K562 (cell line): ENCODE measurements at regions not wholly inside any gene's neighbourhood (a gene's known extent, or its start where the extent isn't known, plus 50 kb on each side); places are given as distances from the start of the nearest gene placed in this dataset.

Experiments
- ATAC-seq: fragments of 200-7000 bp; cut with Tn5 transposase; 3 replicates; pipeline ENCODE4 v1.9.1; 2020; ENCODE audit warnings: moderate library complexity
- BruUV-seq: library from RNA; stranded (reverse); fragments of 400-500 nt; replicated peaks from 2 replicates; lab custom pipeline; 2021; lab: Mats Ljungman, UMichigan
- CTCF ChIA-PET: fragments of 300-600 bp; formaldehyde crosslinking; extraction: SDS; loops from one replicate; lab custom pipeline; 2021; ENCODE audit warnings: low intra/inter-chr PET ratio; lab: Yijun Ruan, JAX
- POLR2A ChIA-PET: fragments of 300-600, 350-650 bp; sonication (Branson Sonifier 250); formaldehyde crosslinking; extraction: SDS; loops from one replicate; lab custom pipeline; 2021; ENCODE audit warnings: antibody characterized with exemption, inconsistent platforms; lab: Yijun Ruan, JAX
- DNase-seq, 4 experiments: peaks; one replicate each; pipeline versions ENCODE4 v3.0.0 to v3.0.0-alpha.2; 2011 to 2018; ENCODE audit warnings: low spot score in 3 of 4, mixed read lengths in 3 of 4; ENCODE audit errors: extremely low read depth in 1 of 4
- FAIRE-seq: peaks from 2 replicates; lab custom pipeline; 2011; peaks lifted over from hg19 to GRCh38; lab: Jason Lieb, UNC
- H2AFZ ChIP-seq: 2 replicates; pipeline ENCODE4 v1.6.0; 2011; ENCODE audit warnings: low read depth, low read length, control low read depth, inconsistent platforms
- H3K27ac ChIP-seq: fragments of 200-600 bp; 3 replicates; pipeline ENCODE4 v1.8.0; 2011; ENCODE audit warnings: low read depth, mild to moderate bottlenecking, control low read depth, inconsistent platforms, low read length, moderate library complexity, mixed read lengths; ENCODE audit errors: extremely low read depth
- H3K27me3 ChIP-seq, 2 experiments: fragments of 300-600 bp in 1 of 2; 2 replicates in 1 of 2; 3 replicates in 1 of 2; pipeline versions ENCODE4 v1.6.0 to v1.8.0; 2011; ENCODE audit warnings: inconsistent platforms in 2 of 2, low read length in 2 of 2, mild to moderate bottlenecking in 1 of 2, mixed read lengths in 1 of 2, moderate library complexity in 1 of 2; ENCODE audit not compliant: control insufficient read depth in 2 of 2, insufficient read depth in 2 of 2
- H3K36me3 ChIP-seq: fragments of 300-600 bp; 3 replicates; pipeline ENCODE4 v1.8.0; 2011; ENCODE audit warnings: mild to moderate bottlenecking, low read length, inconsistent platforms; ENCODE audit not compliant: control insufficient read depth, insufficient read depth
- H3K4me1 ChIP-seq, 2 experiments: fragments of 200-600 bp in 1 of 2; replicated peaks in 1 of 2; 2 replicates in 1 of 2; 3 replicates in 1 of 2; pipeline versions ENCODE4 v1.5.1 to v1.8.0; 2011; ENCODE audit warnings: inconsistent platforms in 2 of 2, low read length in 2 of 2, mild to moderate bottlenecking in 1 of 2, mixed read lengths in 1 of 2, moderate library complexity in 1 of 2; ENCODE audit not compliant: control insufficient read depth in 2 of 2, insufficient read depth in 2 of 2
- H3K4me2 ChIP-seq: 2 replicates; pipeline ENCODE4 v1.6.1; 2011; ENCODE audit warnings: low read length, control low read depth, inconsistent platforms, mixed read lengths; ENCODE audit not compliant: insufficient read depth
- H3K4me3 ChIP-seq: fragments of 200-600 bp; sonication (generic), shearing (Covaris generic); 2 replicates; pipeline ENCODE4 v1.5.1; 2016; ENCODE audit warnings: control low read depth, inconsistent platforms
- H3K79me2 ChIP-seq: fragments of 200-600 bp; 3 replicates; pipeline ENCODE4 v1.8.0; 2011; ENCODE audit warnings: low read length, inconsistent platforms; ENCODE audit not compliant: control insufficient read depth, insufficient read depth
- H3K9ac ChIP-seq, 2 experiments: 2 replicates each; pipeline versions ENCODE4 v1.6.0 to v1.6.1; 2011; ENCODE audit warnings: low read depth in 2 of 2, low read length in 2 of 2, control low read depth in 1 of 2, inconsistent platforms in 1 of 2, mild to moderate bottlenecking in 1 of 2, mixed read lengths in 1 of 2; ENCODE audit not compliant: insufficient read depth in 1 of 2
- H3K9me1 ChIP-seq: one replicate; pipeline ENCODE4 v1.6.0; 2011; ENCODE audit warnings: inconsistent platforms, mild to moderate bottlenecking, low read length, moderate library complexity; ENCODE audit not compliant: control insufficient read depth, insufficient read depth
- H3K9me3 ChIP-seq: replicated peaks from 2 replicates; pipeline ENCODE4 v1.5.1; 2011; ENCODE audit warnings: low read depth, low read length, inconsistent platforms; ENCODE audit not compliant: control insufficient read depth, insufficient read depth
- H4K20me1 ChIP-seq: replicated peaks from 2 replicates; pipeline ENCODE4 v1.6.1; 2011; ENCODE audit warnings: low read length, inconsistent platforms, mixed read lengths; ENCODE audit not compliant: control insufficient read depth, insufficient read depth
- DIDO1 ChIP-seq: fragments of 450-650 bp; IDR thresholded peaks from 2 replicates; pipeline ENCODE4 v1.6.1; 2016; ENCODE audit warnings: low read depth, missing biosample characterization, missing genetic modification characterization
- E2F6 ChIP-seq, 2 experiments: IDR thresholded peaks; 2 replicates each; pipeline ENCODE4 v1.6.1; 2011; ENCODE audit warnings: borderline replicate concordance in 1 of 2, control low read depth in 1 of 2, low read depth in 1 of 2, low read length in 1 of 2, mild to moderate bottlenecking in 1 of 2, mixed read lengths in 1 of 2, moderate library complexity in 1 of 2; ENCODE audit not compliant: insufficient read depth in 1 of 2, insufficient read length in 1 of 2, poor library complexity in 1 of 2, severe bottlenecking in 1 of 2; ENCODE audit errors: extremely low read depth in 1 of 2
- MYNN ChIP-seq, 2 experiments: sonication (generic); formaldehyde crosslinking in 1 of 2; IDR thresholded peaks; 2 replicates each; pipeline versions ENCODE4 v1.5.0 to v1.6.1; 2016 to 2020; ENCODE audit warnings: antibody characterized with exemption in 1 of 2, missing genetic modification reagents in 1 of 2
- SLC30A9 ChIP-seq: fragments of 250-450 bp; sonication (Bioruptor Pico); IDR thresholded peaks from 2 replicates; pipeline ENCODE4 v1.8.0; 2022; ENCODE audit warnings: mild to moderate bottlenecking, moderate library complexity
- ZNF311 ChIP-seq: fragments of 250-450 bp; sonication (Bioruptor Pico); IDR thresholded peaks from 2 replicates; pipeline ENCODE4 v1.4.0; 2020; ENCODE audit warnings: mild to moderate bottlenecking, moderate library complexity
- ZNF551 ChIP-seq: fragments of 250-450 bp; sonication (Bioruptor Pico); IDR thresholded peaks from 2 replicates; pipeline ENCODE4 v1.5.0; 2021; ENCODE audit warnings: mild to moderate bottlenecking, moderate library complexity
- WGBS: fragments of 100-300 bp; shearing (Covaris generic); methylation state at CpG from one replicate; pipeline ENCODE4 v1.1.6; 2016; ENCODE audit warnings: low coverage, mixed read lengths; ENCODE audit not compliant: insufficient coverage; ENCODE audit errors: missing lambda C conversion rate; 5-methylcytosine and 5-hydroxymethylcytosine counted together
- in situ Hi-C: fragments of 300-500 bp; cut with MboI; formaldehyde crosslinking; loops from 4 replicates; pipeline ENCODE4 v1.15.0; 2018; ENCODE audit warnings: inconsistent platforms, mixed read lengths
- intact Hi-C: fragments of 100-400 bp; cut with micrococcal nuclease; formaldehyde crosslinking; loops from 2 replicates; pipeline ENCODE4 v1.14.2; 2022

GRCh38 chr2:204138206-204138605, 201.6 kb downstream of the ICOS start:
- Histone ChIP-seq H3K79me2 (no peaks in the 10 kb centered on the region), H3K9me3 (no peaks in the 10 kb centered on the region), H3K36me3 (no peaks in the 10 kb centered on the region), H3K27ac (no peak overlapping the region), H3K4me2 (no peak overlapping the region), H3K9ac (no peak overlapping the region), H2AFZ (no peak overlapping the region), H4K20me1 (no peaks in the 10 kb centered on the region), H3K9me1 (no peaks in the 10 kb centered on the region), H3K4me3 (no peak overlapping the region), H3K27me3 (no peaks in the 10 kb centered on the region), H3K4me1 (no peaks in the 10 kb centered on the region)
- DNase-seq (no peak), ATAC-seq (no peak), FAIRE-seq (no peak)
- intact Hi-C loops = no loop called here
- no peak for TF ChIP-seq SLC30A9 (CRISPR knock-in tag)
- in situ Hi-C loops = no loop called here
- ChIA-PET CTCF (no interaction called here), POLR2A (no interaction called here)
- 0% methylated on average over 2 of the region's 2 CpGs for WGBS
- BruUV-seq = no TSS peak

- no peak for ATAC-seq
- Histone ChIP-seq H3K9ac (no peak overlapping the region), H3K36me3 (no peaks in the 10 kb centered on the region), H3K27ac (no peak overlapping the region), H3K4me3 (no peak overlapping the region), H3K9me1 (no peaks in the 10 kb centered on the region), H2AFZ (no peak overlapping the region), H3K27me3 (no peaks in the 10 kb centered on the region), H3K79me2 (no peaks in the 10 kb centered on the region), H3K4me2 (no peak overlapping the region), H3K9me3 (no peaks in the 10 kb centered on the region), H4K20me1 (no peaks in the 10 kb centered on the region), H3K4me1 (no peaks in the 10 kb centered on the region)
- TF ChIP-seq E2F6 (IDR thresholded peaks at IDR 0.05; ENCODE audit: borderline replicate concordance in 1 of 2, extremely low read depth in 1 of 2, insufficient read depth in 1 of 2, insufficient read length in 1 of 2, low read depth in 1 of 2, low read length in 1 of 2, poor library complexity in 1 of 2, severe bottlenecking in 1 of 2) = no peak
- no peak for TF ChIP-seq DIDO1 (tag)
- no peak for TF ChIP-seq ZNF551 (CRISPR knock-in tag)
- no peak for TF ChIP-seq ZNF311 (CRISPR knock-in tag)
- TF ChIP-seq MYNN (IDR thresholded peaks at IDR 0.05) = no peak
- TF ChIP-seq MYNN (CRISPR knock-in tag; IDR thresholded peaks at IDR 0.05) = no peak
- BruUV-seq = no TSS peak
- intact Hi-C loops = no loop called here
- CTCF ChIA-PET = no interaction called here
- 0% methylated on average over 3 of the region's 3 CpGs for WGBS
- in situ Hi-C loops = no loop called here
- DNase-seq = no peak
- no peak for FAIRE-seq
- POLR2A ChIA-PET = interaction anchor here (0.5 kb wide), 1 partner anchor 1817 kb away, joined by 3 read pairs; no protein-coding TSS in a partner anchor
Measured at GRCh38 chr2:204140246-204140645, 203.7 kb downstream of the ICOS start.
